GM23338 (cell line): ENCODE measurements at regions not wholly inside any gene's neighbourhood (a gene's known extent, or its start where the extent isn't known, plus 50 kb on each side); places are given as distances from the start of the nearest gene placed in this dataset.
A peak's percentile ranks its signal among the peaks of the same experiment; 100 is the strongest.

Experiments
- ATAC-seq: fragments of 200-7000 bp; cut with Tn5 transposase; 3 replicates; pipeline ENCODE4 v1.9.1; 2020
- DNase-seq: peaks from one replicate; pipeline ENCODE4 v3.0.0-alpha.2; 2015; ENCODE audit warnings: low spot score
- H2AFZ ChIP-seq: fragments of 200-600 bp; sonication (generic); 2 replicates; pipeline ENCODE4 v1.8.0; 2016; ENCODE audit warnings: antibody characterized with exemption, mild to moderate bottlenecking, moderate library complexity
- H3F3A ChIP-seq: fragments of 200-600 bp; sonication (generic); replicated peaks from 2 replicates; pipeline ENCODE4 v1.8.0; 2017; ENCODE audit warnings: antibody characterized with exemption, mixed run types, low read depth
- H3K27ac ChIP-seq: fragments of 200-600 bp; sonication (generic); 2 replicates; pipeline ENCODE4 v1.6.1; 2016; ENCODE audit warnings: low read depth
- H3K27me3 ChIP-seq: fragments of 200-600 bp; sonication (generic); 2 replicates; pipeline ENCODE4 v1.8.0; 2016; ENCODE audit warnings: mild to moderate bottlenecking, mixed run types, moderate library complexity; ENCODE audit not compliant: insufficient read depth
- H3K36me3 ChIP-seq: fragments of 200-600 bp; sonication (generic); 2 replicates; pipeline ENCODE4 v1.8.0; 2016; ENCODE audit warnings: mild to moderate bottlenecking; ENCODE audit not compliant: insufficient read depth
- H3K4me1 ChIP-seq: fragments of 200-600 bp; sonication (generic); 2 replicates; pipeline ENCODE4 v1.8.0; 2016; ENCODE audit warnings: mild to moderate bottlenecking, moderate library complexity; ENCODE audit not compliant: insufficient read depth
- H3K4me2 ChIP-seq: fragments of 200-600 bp; sonication (generic); 2 replicates; pipeline ENCODE4 v1.7.1; 2017; ENCODE audit warnings: mixed run types
- H3K4me3 ChIP-seq: fragments of 200-600 bp; sonication (generic); 2 replicates; pipeline ENCODE4 v1.6.1; 2016; ENCODE audit warnings: mixed run types
- H3K79me2 ChIP-seq: fragments of 200-600 bp; sonication (generic); replicated peaks from 2 replicates; pipeline ENCODE4 v1.8.0; 2017; ENCODE audit warnings: mild to moderate bottlenecking; ENCODE audit not compliant: insufficient read depth
- H3K9me2 ChIP-seq: fragments of 200-600 bp; sonication (generic); 2 replicates; pipeline ENCODE4 v1.8.0; 2017; ENCODE audit not compliant: insufficient read depth
- H4K20me1 ChIP-seq: fragments of 200-600 bp; sonication (generic); replicated peaks from 2 replicates; pipeline ENCODE4 v1.8.0; 2017; ENCODE audit warnings: mild to moderate bottlenecking; ENCODE audit not compliant: insufficient read depth
- H3K27ac Mint-ChIP-seq: 2 replicates; pipeline ENCODE4 v1.8.0; 2020; ENCODE audit warnings: inconsistent platforms, mild to moderate bottlenecking, moderate library complexity, mixed read lengths
- H3K27me3 Mint-ChIP-seq: 3 replicates; pipeline ENCODE4 v1.8.0; 2022; ENCODE audit warnings: low read depth, mild to moderate bottlenecking, moderate library complexity, mixed read lengths, inconsistent platforms; ENCODE audit not compliant: insufficient read depth, poor library complexity
- H3K36me3 Mint-ChIP-seq: 3 replicates; pipeline ENCODE4 v1.8.0; 2021; ENCODE audit warnings: low read depth, mild to moderate bottlenecking, inconsistent platforms, moderate library complexity, mixed read lengths
- H3K4me1 Mint-ChIP-seq: 3 replicates; pipeline ENCODE4 v1.8.0; 2020; ENCODE audit warnings: mild to moderate bottlenecking, inconsistent platforms, mixed read lengths
- H3K4me3 Mint-ChIP-seq: 3 replicates; pipeline ENCODE4 v1.8.0; 2021; ENCODE audit warnings: moderate library complexity, mild to moderate bottlenecking, inconsistent platforms, mixed read lengths
- H3K9me3 Mint-ChIP-seq: 3 replicates; pipeline ENCODE4 v1.8.0; 2020; ENCODE audit warnings: moderate library complexity, mild to moderate bottlenecking, inconsistent platforms, mixed read lengths
- CREB1 ChIP-seq: fragments of 250-450 bp; sonication (Bioruptor Pico); IDR thresholded peaks from 2 replicates; pipeline ENCODE4 v1.5.0; 2020; ENCODE audit warnings: low read depth, mild to moderate bottlenecking, moderate library complexity
- EZH2 ChIP-seq: fragments of 200-600 bp; sonication (generic); IDR thresholded peaks from one replicate; pipeline ENCODE4 v1.8.0; 2017; ENCODE audit warnings: antibody characterized with exemption, mild to moderate bottlenecking, low read depth; ENCODE audit not compliant: unreplicated experiment
- EZH2phosphoT487 ChIP-seq: fragments of 200-600 bp; sonication (generic); IDR thresholded peaks from one replicate; pipeline ENCODE4 v1.8.1; 2018; ENCODE audit warnings: antibody characterized with exemption; ENCODE audit not compliant: unreplicated experiment
- JUNB ChIP-seq: IDR thresholded peaks from one replicate; pipeline ENCODE4 v1.6.1; 2016; ENCODE audit warnings: antibody characterized with exemption; ENCODE audit not compliant: unreplicated experiment
- POLR2AphosphoS5 ChIP-seq: IDR thresholded peaks from 2 replicates; pipeline ENCODE4 v1.6.1; 2016; ENCODE audit warnings: antibody characterized with exemption, low read depth
- ZNF114 ChIP-seq: fragments of 250-450 bp; sonication (Bioruptor Pico); IDR thresholded peaks from 2 replicates; pipeline ENCODE4 v1.5.0; 2020; ENCODE audit warnings: mild to moderate bottlenecking, moderate library complexity
- TF ChIP-seq, protein P1 (sequence below): IDR thresholded peaks from 2 replicates; pipeline ENCODE4 v1.6.1; 2016; ENCODE audit warnings: antibody characterized with exemption
- TF ChIP-seq, protein P2 (sequence below): IDR thresholded peaks from one replicate; pipeline ENCODE4 v1.6.1; 2018; ENCODE audit warnings: antibody characterized with exemption; ENCODE audit not compliant: unreplicated experiment
- TF ChIP-seq, protein P3 (sequence below): fragments of 250-450 bp; sonication (Bioruptor Pico); IDR thresholded peaks from 2 replicates; pipeline ENCODE4 v1.5.0; 2020; ENCODE audit warnings: mild to moderate bottlenecking, moderate library complexity

DNA sequence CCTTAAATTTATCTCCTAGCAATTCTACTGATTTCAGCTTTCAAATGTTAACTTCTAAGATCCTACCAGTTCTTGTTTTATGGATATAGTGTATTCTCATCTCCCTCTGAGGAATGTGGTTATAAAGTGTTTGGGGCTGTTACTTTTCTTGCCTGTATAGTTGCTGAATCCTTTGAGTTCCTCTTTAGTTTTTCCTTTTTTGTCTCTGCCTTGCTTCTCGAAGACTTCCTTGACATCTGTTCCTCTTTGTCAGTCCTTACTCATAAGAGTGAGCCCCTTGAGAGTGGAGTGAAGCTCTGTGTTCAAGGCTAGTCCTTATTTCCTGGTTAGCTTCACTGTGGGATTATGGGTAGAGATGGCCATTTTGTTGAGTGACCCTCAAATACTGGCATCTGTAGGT is 84.6 kb downstream of the ELOVL4 start:
- Histone ChIP-seq H3K4me1 (no peaks in the 10 kb centered on the region), H3K36me3 (no peaks in the 10 kb centered on the region), H3K4me2 (no peak overlapping the region), H4K20me1 (no peaks in the 10 kb centered on the region), H2AFZ (peak overlapping the region; percentile 25; the same call in 1 of the 2 replicates), H3K9me2 (no peaks in the 10 kb centered on the region), H3K79me2 (no peaks in the 10 kb centered on the region), H3K27me3 (no peaks in the 10 kb centered on the region), H3K27ac (no peak overlapping the region), H3F3A (no peaks in the 10 kb centered on the region), H3K4me3 (no peak overlapping the region)
- Mint-ChIP-seq H3K9me3 (no peaks in the 10 kb centered on the region), H3K4me3 (no peak overlapping the region), H3K36me3 (no peaks in the 10 kb centered on the region), H3K27ac (no peak overlapping the region), H3K27me3 (peaks cover 1% of the 10 kb centered on the region), H3K4me1 (peaks cover under 1% of the 10 kb centered on the region; the same call in 2 of the 3 replicates)
- no peak for ATAC-seq
- DNase-seq: no peak
- TF ChIP-seq, protein P1, sequence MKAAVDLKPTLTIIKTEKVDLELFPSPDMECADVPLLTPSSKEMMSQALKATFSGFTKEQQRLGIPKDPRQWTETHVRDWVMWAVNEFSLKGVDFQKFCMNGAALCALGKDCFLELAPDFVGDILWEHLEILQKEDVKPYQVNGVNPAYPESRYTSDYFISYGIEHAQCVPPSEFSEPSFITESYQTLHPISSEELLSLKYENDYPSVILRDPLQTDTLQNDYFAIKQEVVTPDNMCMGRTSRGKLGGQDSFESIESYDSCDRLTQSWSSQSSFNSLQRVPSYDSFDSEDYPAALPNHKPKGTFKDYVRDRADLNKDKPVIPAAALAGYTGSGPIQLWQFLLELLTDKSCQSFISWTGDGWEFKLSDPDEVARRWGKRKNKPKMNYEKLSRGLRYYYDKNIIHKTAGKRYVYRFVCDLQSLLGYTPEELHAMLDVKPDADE: no peak
- no peak for TF ChIP-seq JUNB
- TF ChIP-seq EZH2phosphoT487: no peak
- TF ChIP-seq, protein P2, sequence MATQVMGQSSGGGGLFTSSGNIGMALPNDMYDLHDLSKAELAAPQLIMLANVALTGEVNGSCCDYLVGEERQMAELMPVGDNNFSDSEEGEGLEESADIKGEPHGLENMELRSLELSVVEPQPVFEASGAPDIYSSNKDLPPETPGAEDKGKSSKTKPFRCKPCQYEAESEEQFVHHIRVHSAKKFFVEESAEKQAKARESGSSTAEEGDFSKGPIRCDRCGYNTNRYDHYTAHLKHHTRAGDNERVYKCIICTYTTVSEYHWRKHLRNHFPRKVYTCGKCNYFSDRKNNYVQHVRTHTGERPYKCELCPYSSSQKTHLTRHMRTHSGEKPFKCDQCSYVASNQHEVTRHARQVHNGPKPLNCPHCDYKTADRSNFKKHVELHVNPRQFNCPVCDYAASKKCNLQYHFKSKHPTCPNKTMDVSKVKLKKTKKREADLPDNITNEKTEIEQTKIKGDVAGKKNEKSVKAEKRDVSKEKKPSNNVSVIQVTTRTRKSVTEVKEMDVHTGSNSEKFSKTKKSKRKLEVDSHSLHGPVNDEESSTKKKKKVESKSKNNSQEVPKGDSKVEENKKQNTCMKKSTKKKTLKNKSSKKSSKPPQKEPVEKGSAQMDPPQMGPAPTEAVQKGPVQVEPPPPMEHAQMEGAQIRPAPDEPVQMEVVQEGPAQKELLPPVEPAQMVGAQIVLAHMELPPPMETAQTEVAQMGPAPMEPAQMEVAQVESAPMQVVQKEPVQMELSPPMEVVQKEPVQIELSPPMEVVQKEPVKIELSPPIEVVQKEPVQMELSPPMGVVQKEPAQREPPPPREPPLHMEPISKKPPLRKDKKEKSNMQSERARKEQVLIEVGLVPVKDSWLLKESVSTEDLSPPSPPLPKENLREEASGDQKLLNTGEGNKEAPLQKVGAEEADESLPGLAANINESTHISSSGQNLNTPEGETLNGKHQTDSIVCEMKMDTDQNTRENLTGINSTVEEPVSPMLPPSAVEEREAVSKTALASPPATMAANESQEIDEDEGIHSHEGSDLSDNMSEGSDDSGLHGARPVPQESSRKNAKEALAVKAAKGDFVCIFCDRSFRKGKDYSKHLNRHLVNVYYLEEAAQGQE: no peak
- TF ChIP-seq EZH2: no peak
- TF ChIP-seq, protein P3, sequence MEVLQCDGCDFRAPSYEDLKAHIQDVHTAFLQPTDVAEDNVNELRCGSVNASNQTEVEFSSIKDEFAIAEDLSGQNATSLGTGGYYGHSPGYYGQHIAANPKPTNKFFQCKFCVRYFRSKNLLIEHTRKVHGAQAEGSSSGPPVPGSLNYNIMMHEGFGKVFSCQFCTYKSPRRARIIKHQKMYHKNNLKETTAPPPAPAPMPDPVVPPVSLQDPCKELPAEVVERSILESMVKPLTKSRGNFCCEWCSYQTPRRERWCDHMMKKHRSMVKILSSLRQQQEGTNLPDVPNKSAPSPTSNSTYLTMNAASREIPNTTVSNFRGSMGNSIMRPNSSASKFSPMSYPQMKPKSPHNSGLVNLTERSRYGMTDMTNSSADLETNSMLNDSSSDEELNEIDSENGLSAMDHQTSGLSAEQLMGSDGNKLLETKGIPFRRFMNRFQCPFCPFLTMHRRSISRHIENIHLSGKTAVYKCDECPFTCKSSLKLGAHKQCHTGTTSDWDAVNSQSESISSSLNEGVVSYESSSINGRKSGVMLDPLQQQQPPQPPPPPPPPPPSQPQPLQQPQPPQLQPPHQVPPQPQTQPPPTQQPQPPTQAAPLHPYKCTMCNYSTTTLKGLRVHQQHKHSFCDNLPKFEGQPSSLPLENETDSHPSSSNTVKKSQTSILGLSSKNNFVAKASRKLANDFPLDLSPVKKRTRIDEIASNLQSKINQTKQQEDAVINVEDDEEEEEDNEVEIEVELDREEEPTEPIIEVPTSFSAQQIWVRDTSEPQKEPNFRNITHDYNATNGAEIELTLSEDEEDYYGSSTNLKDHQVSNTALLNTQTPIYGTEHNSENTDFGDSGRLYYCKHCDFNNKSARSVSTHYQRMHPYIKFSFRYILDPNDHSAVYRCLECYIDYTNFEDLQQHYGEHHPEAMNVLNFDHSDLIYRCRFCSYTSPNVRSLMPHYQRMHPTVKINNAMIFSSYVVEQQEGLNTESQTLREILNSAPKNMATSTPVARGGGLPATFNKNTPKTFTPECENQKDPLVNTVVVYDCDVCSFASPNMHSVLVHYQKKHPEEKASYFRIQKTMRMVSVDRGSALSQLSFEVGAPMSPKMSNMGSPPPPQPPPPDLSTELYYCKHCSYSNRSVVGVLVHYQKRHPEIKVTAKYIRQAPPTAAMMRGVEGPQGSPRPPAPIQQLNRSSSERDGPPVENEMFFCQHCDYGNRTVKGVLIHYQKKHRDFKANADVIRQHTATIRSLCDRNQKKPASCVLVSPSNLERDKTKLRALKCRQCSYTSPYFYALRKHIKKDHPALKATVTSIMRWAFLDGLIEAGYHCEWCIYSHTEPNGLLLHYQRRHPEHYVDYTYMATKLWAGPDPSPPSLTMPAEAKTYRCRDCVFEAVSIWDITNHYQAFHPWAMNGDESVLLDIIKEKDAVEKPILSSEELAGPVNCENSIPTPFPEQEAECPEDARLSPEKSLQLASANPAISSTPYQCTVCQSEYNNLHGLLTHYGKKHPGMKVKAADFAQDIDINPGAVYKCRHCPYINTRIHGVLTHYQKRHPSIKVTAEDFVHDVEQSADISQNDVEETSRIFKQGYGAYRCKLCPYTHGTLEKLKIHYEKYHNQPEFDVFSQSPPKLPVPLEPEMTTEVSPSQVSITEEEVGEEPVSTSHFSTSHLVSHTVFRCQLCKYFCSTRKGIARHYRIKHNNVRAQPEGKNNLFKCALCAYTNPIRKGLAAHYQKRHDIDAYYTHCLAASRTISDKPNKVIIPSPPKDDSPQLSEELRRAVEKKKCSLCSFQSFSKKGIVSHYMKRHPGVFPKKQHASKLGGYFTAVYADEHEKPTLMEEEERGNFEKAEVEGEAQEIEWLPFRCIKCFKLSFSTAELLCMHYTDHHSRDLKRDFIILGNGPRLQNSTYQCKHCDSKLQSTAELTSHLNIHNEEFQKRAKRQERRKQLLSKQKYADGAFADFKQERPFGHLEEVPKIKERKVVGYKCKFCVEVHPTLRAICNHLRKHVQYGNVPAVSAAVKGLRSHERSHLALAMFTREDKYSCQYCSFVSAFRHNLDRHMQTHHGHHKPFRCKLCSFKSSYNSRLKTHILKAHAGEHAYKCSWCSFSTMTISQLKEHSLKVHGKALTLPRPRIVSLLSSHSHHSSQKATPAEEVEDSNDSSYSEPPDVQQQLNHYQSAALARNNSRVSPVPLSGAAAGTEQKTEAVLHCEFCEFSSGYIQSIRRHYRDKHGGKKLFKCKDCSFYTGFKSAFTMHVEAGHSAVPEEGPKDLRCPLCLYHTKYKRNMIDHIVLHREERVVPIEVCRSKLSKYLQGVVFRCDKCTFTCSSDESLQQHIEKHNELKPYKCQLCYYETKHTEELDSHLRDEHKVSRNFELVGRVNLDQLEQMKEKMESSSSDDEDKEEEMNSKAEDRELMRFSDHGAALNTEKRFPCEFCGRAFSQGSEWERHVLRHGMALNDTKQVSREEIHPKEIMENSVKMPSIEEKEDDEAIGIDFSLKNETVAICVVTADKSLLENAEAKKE: no peak
- no peak for TF ChIP-seq ZNF114 (CRISPR knock-in tag)
- no peak for TF ChIP-seq CREB1 (CRISPR knock-in tag)
- no peak for TF ChIP-seq POLR2AphosphoS5
